ENCODE measurements at regions not wholly inside any gene's neighbourhood (a gene's known extent, or its start where the extent isn't known, plus 50 kb on each side); places are given as distances from the start of the nearest gene placed in this dataset.

- DNase-seq (ENCODE audit: low spot score), result no peak
These were observed 56.4 kb downstream of the CRYGS start for GRCh38 chr3:186487819-186488218.

DNA sequence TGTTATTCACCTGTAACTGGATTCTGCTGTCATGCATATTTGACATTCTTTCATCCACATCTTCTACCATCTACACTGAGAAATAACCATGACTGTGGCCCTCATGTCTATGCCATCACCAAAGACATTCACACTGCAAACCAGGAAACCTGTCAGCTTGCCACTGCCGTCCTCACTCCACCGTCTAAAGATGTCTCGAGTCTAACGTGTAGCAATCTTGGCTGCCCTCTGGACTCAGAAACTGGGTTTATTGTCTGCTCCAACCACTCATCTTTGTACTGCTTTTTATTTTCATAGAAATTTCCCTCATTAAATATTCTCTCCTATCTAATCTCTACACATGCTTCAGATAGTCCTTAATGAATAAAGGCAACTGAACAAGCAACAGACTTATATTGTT, 57.1 kb downstream of the CRYGS start:
- DNase-seq (ENCODE audit: low spot score), result no peak

DNA sequence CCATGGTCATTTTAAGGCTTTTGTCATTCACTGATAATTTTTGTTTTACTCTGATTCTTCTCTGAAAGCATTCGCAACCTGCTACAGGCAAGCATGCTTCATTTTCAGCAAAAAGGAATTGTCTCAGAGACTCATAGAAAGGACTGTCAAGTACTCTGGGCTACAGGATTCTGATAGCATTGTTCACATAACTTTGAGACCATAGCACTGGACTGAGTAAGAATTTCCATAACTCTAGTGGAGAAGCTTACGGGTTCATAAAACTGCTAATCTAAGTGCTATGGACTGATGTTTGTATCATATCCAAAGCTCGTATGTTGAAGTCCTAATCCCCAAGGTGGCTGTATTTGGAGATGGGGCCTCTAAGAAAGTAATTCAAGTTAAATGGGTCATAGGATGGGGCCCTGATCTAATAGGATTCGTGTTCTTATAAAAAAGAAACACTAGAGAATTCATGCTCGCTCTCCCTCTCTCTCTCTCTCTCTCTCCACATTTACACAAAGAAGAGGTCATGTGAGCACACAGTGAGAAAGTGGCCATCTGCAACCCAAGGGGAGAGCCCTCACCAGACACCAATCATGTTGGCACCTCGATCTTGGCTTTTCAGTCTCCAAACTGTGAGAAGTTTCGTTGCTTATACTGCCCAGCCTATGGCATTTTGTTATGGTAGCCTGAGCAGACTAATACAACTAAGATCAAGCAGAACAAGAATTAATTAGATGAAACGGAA, 60.4 kb downstream of the CRYGS start:
- DNase-seq (ENCODE audit: low spot score), result no peak

GRCh38 chr3:186481526-186481925, 62.7 kb downstream of the CRYGS start:
- DNase-seq (ENCODE audit: low spot score), result no peak

DNA sequence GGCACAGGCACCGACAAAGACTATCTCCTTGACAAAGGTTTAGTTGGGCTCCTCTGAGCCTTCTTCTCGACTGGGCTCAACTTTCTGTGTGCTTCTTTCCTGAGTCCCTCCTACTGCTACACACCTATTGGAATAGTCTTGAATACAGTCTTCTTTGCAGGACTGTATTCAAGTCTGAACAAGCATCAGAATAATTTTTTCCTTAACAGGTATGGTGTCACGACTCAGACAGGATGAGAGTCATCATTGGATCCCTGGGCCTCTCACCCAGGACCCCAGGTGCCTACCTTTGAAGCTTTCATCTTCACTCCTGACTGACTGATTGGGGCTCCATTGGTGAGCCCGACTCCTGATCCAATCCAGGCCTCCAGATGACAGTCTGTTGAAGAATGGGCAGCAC, 66.3 kb downstream of the CRYGS start:
- DNase-seq (ENCODE audit: low spot score), result no peak

GRCh38 chr3:186477033-186477432, 67.1 kb downstream of the CRYGS start:
- DNase-seq (ENCODE audit: low spot score), result no peak

GRCh38 chr3:186476541-186476940, 67.6 kb downstream of the CRYGS start:
- no peak for DNase-seq (ENCODE audit: low spot score)

- DNase-seq (ENCODE audit: low spot score), result peak; percentile 94
These were observed 68.1 kb downstream of the CRYGS start for GRCh38 chr3:186476044-186476468.

- DNase-seq (ENCODE audit: low spot score), result peak; percentile 44
These were observed 71.0 kb downstream of the CRYGS start for GRCh38 chr3:186473166-186473565.

DNA sequence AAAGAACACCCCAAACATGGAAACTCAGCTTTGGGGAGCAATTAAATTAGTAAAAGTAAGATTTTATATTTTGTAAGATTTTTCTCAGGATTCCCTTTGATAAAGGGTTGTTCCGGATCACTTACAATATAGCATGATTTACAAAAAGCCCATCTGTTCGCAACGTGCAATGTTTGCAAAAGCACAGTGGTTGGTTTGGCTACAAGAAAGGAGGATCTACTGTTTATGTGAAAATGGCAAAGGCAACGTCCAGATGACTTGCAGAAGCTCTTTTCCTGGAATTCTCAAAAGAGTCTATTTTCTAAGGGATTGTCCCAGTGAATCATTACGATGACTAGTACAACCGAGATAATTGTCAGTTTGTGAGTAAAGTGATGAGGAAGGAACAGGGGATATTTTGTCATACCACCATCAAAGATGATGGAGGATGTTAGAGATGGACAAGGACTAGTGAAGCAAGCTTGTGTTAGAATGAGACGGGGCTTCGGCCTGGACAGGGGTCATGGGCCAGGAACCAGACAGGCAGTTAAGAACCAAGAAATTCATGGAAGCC, 71.6 kb downstream of the CRYGS start:
- peak; percentile 55 for DNase-seq (ENCODE audit: low spot score)

GRCh38 chr3:186471771-186472170, 72.4 kb downstream of the CRYGS start:
- peak; percentile 64 for DNase-seq (ENCODE audit: low spot score)

DNA sequence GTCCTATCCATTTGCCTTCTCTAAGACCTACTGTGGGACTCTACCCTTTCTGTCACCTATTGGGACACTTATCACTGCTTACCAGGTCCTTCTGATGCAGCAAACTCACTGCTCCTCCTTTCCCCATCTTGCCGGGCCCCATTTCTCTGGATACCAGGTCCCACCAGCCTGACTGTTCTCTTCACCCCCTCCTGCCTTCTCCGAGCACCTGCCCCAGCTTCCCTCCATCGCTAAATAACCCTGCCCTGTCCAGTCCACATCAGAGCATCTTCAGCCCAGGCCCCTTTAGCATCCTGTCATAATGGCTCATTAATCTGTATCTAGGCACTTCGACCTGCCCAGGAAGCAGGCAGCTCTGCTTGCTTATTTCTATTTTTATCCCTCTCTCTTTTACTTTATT, 74.7 kb downstream of the CRYGS start:
- DNase-seq (ENCODE audit: low spot score), result no peak

DNA sequence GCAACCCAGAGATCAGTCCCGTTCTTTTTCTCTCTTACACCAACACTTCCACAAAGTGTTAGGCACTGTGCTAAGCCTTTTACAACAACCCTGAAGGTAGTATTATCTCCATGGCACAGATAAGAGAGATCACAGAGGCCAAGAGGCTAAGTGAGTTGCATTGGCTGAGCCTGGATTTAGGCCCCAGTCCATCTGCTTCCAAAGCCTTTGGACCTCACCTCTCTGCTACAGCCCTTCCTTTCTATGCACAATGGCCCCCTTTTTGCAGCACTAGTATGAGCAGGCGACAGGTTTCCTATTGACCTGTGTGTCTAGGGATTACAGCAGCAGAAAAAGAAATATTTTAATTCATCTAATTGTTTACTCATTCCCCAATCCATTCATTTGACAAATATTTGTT, 76.2 kb downstream of the CRYGS start:
- no peak for DNase-seq (ENCODE audit: low spot score)

- DNase-seq (ENCODE audit: low spot score), result no peak
These were observed 77.7 kb downstream of the CRYGS start for GRCh38 chr3:186466391-186466974.

DNA sequence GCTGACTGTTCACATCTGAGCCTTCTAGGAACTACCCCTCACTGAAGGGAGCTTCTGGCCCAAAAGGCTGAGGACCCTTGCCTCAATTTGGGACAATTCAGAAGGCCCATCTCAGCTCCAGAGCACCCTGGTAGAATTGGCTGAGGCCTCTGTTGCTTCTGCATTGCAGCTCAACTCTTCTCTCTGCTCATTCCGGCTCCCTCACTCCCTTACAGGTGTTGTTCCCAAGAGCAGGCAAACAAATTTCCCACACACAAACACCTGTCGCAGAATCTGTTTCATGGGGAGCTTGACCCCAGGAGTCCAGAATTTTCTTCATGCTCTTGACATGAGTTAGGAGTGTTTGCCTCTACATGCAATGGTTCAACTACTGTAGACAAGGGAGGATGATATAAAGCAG, 78.7 kb downstream of the CRYGS start:
- no peak for DNase-seq (ENCODE audit: low spot score)

DNA sequence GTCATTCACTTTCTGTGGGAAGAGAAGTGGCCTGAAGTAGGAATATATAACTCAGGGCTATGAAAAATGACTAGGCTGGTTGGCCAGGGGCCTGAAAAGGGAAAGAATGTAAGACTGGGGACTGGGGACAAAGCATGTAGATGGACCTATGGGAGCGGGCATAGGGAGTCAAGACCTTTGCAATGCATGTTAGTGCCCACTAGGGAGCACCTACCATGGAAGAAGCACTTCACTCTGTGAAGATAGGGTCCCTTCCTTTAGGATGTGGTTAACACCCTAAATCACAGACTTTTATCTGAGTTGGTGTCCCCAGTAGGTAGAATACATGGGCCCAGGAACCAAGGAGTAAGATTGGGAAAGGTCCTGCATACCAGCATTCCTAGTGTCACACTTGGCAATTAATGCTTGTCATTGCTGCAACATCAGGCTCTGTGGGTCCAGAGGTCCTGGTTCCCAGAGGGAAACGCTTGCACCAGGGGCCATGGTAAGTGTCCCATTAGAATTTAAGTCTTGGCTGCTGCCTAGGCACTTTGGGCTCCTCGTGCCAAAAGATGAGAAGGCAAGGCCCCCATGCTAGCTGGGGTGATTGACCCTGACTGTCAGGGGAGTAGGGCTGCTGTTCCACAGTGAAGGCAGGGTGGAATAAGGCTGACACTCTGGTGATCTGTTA, 79.6 kb downstream of the CRYGS start:
- no peak for DNase-seq (ENCODE audit: low spot score)

- DNase-seq (ENCODE audit: low spot score), result no peak
These were observed 83.0 kb downstream of the CRYGS start for GRCh38 chr3:186461141-186461540.

DNA sequence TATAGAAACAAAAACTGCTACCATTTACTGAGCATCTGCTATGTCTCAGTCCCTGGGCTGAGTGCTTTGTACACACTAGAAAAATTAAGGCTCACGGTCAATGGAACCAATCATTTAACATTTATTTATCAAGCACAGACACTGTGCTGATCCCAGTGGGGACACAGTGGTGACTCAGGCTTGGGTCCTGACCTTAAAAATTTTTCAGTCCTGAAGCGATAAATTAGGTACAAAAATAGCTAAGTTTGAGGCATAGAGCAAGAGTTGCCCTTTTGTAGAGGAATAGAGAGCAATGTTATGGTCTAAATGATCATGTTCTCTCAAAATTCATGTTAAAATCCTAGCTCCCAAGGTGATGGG, 85.1 kb downstream of the CRYGS start:
- no peak for DNase-seq (ENCODE audit: low spot score)

- DNase-seq (ENCODE audit: low spot score), result no peak
These were observed 85.7 kb downstream of the CRYGS start for GRCh38 chr3:186458306-186459107.

GRCh38 chr3:186457236-186457635, 86.9 kb downstream of the CRYGS start:
- no peak for DNase-seq (ENCODE audit: low spot score)

DNA sequence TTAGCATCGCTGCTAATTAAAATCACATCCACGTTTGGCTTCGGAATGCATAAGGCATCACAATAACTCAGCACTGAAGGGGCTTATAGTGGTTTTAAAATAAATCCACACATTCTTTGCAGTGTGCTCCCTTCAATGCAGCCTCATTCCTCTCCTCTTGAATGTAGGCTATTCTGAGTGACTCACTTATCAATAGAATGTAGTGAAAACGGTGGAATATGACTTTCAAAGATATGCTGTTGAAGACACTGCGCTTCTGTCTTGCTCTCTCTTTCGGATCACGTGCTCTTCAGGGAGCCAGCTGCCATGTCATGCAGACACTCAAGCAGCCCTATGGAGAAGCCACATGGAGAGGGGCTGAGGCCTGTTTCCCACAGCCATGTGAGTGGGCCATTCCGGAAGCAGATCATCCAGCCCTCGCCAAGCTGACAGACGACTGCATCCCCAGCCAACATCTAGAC, 87.4 kb downstream of the CRYGS start:
- no peak for DNase-seq (ENCODE audit: low spot score)

Measured in cerebellar cortex (tissue), 1 donor.